RWPE2 (cell line): ENCODE measurements at regions not wholly inside any gene's neighbourhood (a gene's known extent, or its start where the extent isn't known, plus 50 kb on each side); places are given as distances from the start of the nearest gene placed in this dataset.
A peak's percentile ranks its signal among the peaks of the same experiment; 100 is the strongest.

ENCODE experiments used
- ATAC-seq: fragments of 200-7000 bp; cut with Tn5 transposase; 3 replicates; pipeline ENCODE4 v1.9.1; 2021; ENCODE audit warnings: low read depth
- DNase-seq: peaks from one replicate; pipeline ENCODE4 v3.0.0-alpha.2; 2020; ENCODE audit warnings: low spot score
- H3K27ac ChIP-seq: fragments of 450-650 bp; 2 replicates; pipeline ENCODE4 v1.5.1; 2017; ENCODE audit warnings: mild to moderate bottlenecking; ENCODE audit not compliant: poor library complexity, severe bottlenecking
- H3K27me3 ChIP-seq: fragments of 250-450 bp; sonication (Bioruptor Pico); 2 replicates; pipeline ENCODE4 v1.5.1; 2021; ENCODE audit warnings: mild to moderate bottlenecking, moderate library complexity; ENCODE audit not compliant: insufficient read depth, poor library complexity, severe bottlenecking
- H3K36me3 ChIP-seq: fragments of 250-450 bp; sonication (Bioruptor Pico); 2 replicates; pipeline ENCODE4 v1.5.1; 2020; ENCODE audit warnings: low read depth, mild to moderate bottlenecking, moderate library complexity
- H3K4me1 ChIP-seq: fragments of 250-450 bp; sonication (Bioruptor Pico); 2 replicates; pipeline ENCODE4 v1.5.1; 2021; ENCODE audit warnings: mild to moderate bottlenecking, moderate library complexity; ENCODE audit not compliant: insufficient read depth, poor library complexity, severe bottlenecking
- H3K4me3 ChIP-seq: fragments of 250-450 bp; sonication (Bioruptor Pico); 2 replicates; pipeline ENCODE4 v1.5.1; 2021; ENCODE audit warnings: mild to moderate bottlenecking, moderate library complexity; ENCODE audit not compliant: severe bottlenecking
- H3K9me3 ChIP-seq: fragments of 250-450 bp; sonication (Bioruptor Pico); 2 replicates; pipeline ENCODE4 v1.5.1; 2021; ENCODE audit warnings: mild to moderate bottlenecking, moderate library complexity; ENCODE audit not compliant: severe bottlenecking
- CTCF ChIP-seq: fragments of 450-650 bp; IDR thresholded peaks from one replicate; pipeline ENCODE4 v1.5.1; 2017; ENCODE audit warnings: mild to moderate bottlenecking, moderate library complexity; ENCODE audit not compliant: poor library complexity, severe bottlenecking

DNA sequence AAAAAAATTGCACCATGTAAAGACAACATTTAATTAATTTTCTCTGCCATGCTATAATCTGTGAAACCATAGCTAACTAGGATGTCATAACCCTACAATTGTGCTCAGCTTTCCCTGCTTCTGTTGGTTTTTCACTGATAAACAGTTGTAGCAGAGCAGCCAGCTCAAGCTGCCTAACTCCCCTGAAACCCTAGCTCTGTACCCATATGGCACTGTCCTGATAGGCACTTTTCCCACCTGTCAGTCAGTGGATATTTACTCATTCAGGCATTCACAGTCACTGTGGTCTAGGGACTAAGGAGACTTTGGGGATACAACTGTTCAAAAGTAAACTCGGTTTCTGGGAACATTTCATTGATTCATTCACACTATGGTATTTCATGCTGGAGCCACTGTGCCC, 407.0 kb downstream of the DSEL start:
- ATAC-seq (no peak), DNase-seq (no peak)
- H3K36me3 ChIP-seq = no peaks in the 10 kb centered on the region
- no peaks in the 10 kb centered on the region for H3K27me3 ChIP-seq
- H3K27ac ChIP-seq = no peak overlapping the region
- TF ChIP-seq CTCF = no peak
- no peaks in the 10 kb centered on the region for H3K4me1 ChIP-seq
- no peak overlapping the region for H3K4me3 ChIP-seq
- no peaks in the 10 kb centered on the region for H3K9me3 ChIP-seq

GRCh38 chr18:67108894-67109293, 407.6 kb downstream of the DSEL start:
- H3K4me3 ChIP-seq = no peak overlapping the region
- DNase-seq = no peak
- no peaks in the 10 kb centered on the region for H3K9me3 ChIP-seq
- no peak overlapping the region for H3K27ac ChIP-seq
- no peak for ATAC-seq
- H3K4me1 ChIP-seq = no peaks in the 10 kb centered on the region
- TF ChIP-seq CTCF = no peak
- H3K36me3 ChIP-seq = no peaks in the 10 kb centered on the region
- no peaks in the 10 kb centered on the region for H3K27me3 ChIP-seq

GRCh38 chr18:67104700-67105284, 411.7 kb downstream of the DSEL start:
- H3K36me3 ChIP-seq = no peaks in the 10 kb centered on the region
- H3K4me1 ChIP-seq = no peaks in the 10 kb centered on the region
- peak; percentile 93 for TF ChIP-seq CTCF
- H3K27me3 ChIP-seq = no peaks in the 10 kb centered on the region
- ATAC-seq (peak; percentile 91), DNase-seq (no peak)
- no peak overlapping the region for H3K27ac ChIP-seq
- no peaks in the 10 kb centered on the region for H3K9me3 ChIP-seq
- H3K4me3 ChIP-seq = no peak overlapping the region

DNA sequence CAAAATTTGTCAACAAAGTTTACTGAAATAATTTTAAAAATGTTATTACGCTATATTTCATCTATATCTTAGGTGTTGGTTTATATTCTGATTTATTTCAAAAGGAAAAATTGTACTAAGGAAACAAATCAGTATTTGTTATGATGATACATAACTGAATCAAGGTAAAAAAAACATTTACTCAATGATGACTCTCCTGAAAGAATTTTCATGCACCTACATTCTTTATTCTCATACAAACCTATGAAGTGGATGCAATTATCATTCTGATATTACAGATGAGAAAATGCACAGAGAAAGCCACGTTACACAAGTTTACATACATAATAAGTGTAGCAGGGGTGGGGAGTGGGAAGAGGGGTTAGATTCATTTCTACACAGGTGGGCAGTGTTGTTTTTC, 422.4 kb downstream of the DSEL start:
- H3K4me3 ChIP-seq = no peak overlapping the region
- H3K27me3 ChIP-seq = no peaks in the 10 kb centered on the region
- TF ChIP-seq CTCF = no peak
- ATAC-seq = 0 out of 3 replicates have a peak, but pooled peaks have one; percentile 17
- no peak for DNase-seq
- no peaks in the 10 kb centered on the region for H3K4me1 ChIP-seq
- H3K27ac ChIP-seq = peak overlapping the region; percentile 19
- H3K9me3 ChIP-seq = no peaks in the 10 kb centered on the region
- no peaks in the 10 kb centered on the region for H3K36me3 ChIP-seq

GRCh38 chr18:67092141-67092540, 424.4 kb downstream of the DSEL start:
- Histone ChIP-seq H3K36me3 (no peaks in the 10 kb centered on the region), H3K27me3 (no peaks in the 10 kb centered on the region), H3K9me3 (no peaks in the 10 kb centered on the region), H3K4me1 (no peaks in the 10 kb centered on the region), H3K4me3 (no peak overlapping the region), H3K27ac (no peak overlapping the region)
- DNase-seq (no peak), ATAC-seq (no peak)
- TF ChIP-seq CTCF = no peak
